ENCODE measurements at regions not wholly inside any gene's neighbourhood (a gene's known extent, or its start where the extent isn't known, plus 50 kb on each side); places are given as distances from the start of the nearest gene placed in this dataset.

- no peak for DNase-seq
- no peaks in the 10 kb centered on the region for H3K4me1 ChIP-seq
- H3K36me3 ChIP-seq, result no peaks in the 10 kb centered on the region
- H3K27me3 ChIP-seq, result peaks cover 0 to 15% (median 0%) of the 10 kb centered on the region in 7 donors
- no peaks in the 10 kb centered on the region for H3K9me3 ChIP-seq
- no peak overlapping the region for H3K27ac ChIP-seq
- TF ChIP-seq CTCF (IDR thresholded peaks at IDR 0.05), result no peak
- no peak overlapping the region for H3K4me3 ChIP-seq
- intact Hi-C loops (cut with DNase I), result no loop called here
- 95 to 96% methylated on average over 2 of the region's 2 CpGs for WGBS, 2 donors
- no peak for ATAC-seq
These were observed 78.0 kb downstream of the MARCHF4 start for GRCh38 chr2:216294305-216294704.

- no peak for DNase-seq
- Histone ChIP-seq H3K36me3 (no peaks in the 10 kb centered on the region), H3K27ac (no peak overlapping the region), H3K4me3 (no peak overlapping the region), H3K27me3 (peaks cover 0 to 17% (median 0%) of the 10 kb centered on the region in 7 donors), H3K9me3 (no peaks in the 10 kb centered on the region), H3K4me1 (no peaks in the 10 kb centered on the region)
- intact Hi-C loops (cut with DNase I), result no loop called here
- 93 to 97% methylated on average over 3 to 5 of the region's 5 CpGs for WGBS, 2 donors
- TF ChIP-seq CTCF (IDR thresholded peaks at IDR 0.05), result no peak
- ATAC-seq, result no peak
These were observed 78.4 kb downstream of the MARCHF4 start for GRCh38 chr2:216293883-216294282.

- DNase-seq (no peak), ATAC-seq (no peak)
- intact Hi-C loops (cut with DNase I), result no loop called here
These were observed 79.4 kb downstream of the MARCHF4 start for GRCh38 chr2:216292886-216293301.

GRCh38 chr2:216292475-216292874 is 79.8 kb downstream of the MARCHF4 start:
- Histone ChIP-seq H3K4me1 (no peaks in the 10 kb centered on the region), H3K9me3 (no peaks in the 10 kb centered on the region), H3K27me3 (peaks cover 0 to 17% (median 7%) of the 10 kb centered on the region in 7 donors), H3K27ac (no peak overlapping the region), H3K36me3 (no peaks in the 10 kb centered on the region), H3K4me3 (no peak overlapping the region)
- intact Hi-C loops (cut with DNase I), result no loop called here
- DNase-seq (no peak), ATAC-seq (no peak)
- no peak for TF ChIP-seq CTCF (IDR thresholded peaks at IDR 0.05)
- WGBS, 2 donors, result 94 to 98% methylated on average over 5 of the region's 5 CpGs

More at GRCh38 chr2:216292886-216293301, 79.4 kb downstream of the MARCHF4 start:
- Histone ChIP-seq H3K36me3 (no peaks in the 10 kb centered on the region), H3K4me1 (no peaks in the 10 kb centered on the region), H3K4me3 (no peak overlapping the region), H3K27ac (no peak overlapping the region), H3K9me3 (no peaks in the 10 kb centered on the region), H3K27me3 (peaks cover 0 to 17% (median 6%) of the 10 kb centered on the region in 7 donors)
- 49 to 58% methylated on average over 5 of the region's 5 CpGs for WGBS, 2 donors
- no peak for TF ChIP-seq CTCF (IDR thresholded peaks at IDR 0.05)

Measured in heart right ventricle (tissue), 16 donors.